Right lobe of liver (tissue), 6 donors: ENCODE measurements at regions not wholly inside any gene's neighbourhood (a gene's known extent, or its start where the extent isn't known, plus 50 kb on each side); places are given as distances from the start of the nearest gene placed in this dataset.
A peak's percentile ranks its signal among the peaks of the same experiment; 100 is the strongest.

Experiments used
- ATAC-seq, 4 donors: fragments of 200-7000 bp; cut with Tn5 transposase; one replicate each; pipeline ENCODE4 v1.9.1; 2020; ENCODE audit warnings: mild to moderate bottlenecking in 4 of 4, moderate library complexity in 4 of 4
- DNase-seq, 3 donors: peaks; one replicate each; pipeline ENCODE4 v3.0.0-alpha.2; 2020
- H3K27ac ChIP-seq, 3 donors: fragments of 200-600 bp; one replicate each; pipeline ENCODE4 v1.8.0; 2022
- H3K27me3 ChIP-seq, 2 donors: fragments of 200-600 bp; one replicate each; pipeline ENCODE4 v1.8.0; 2022
- H3K36me3 ChIP-seq, 4 donors: fragments of 200-600 bp; sonication (generic) in 1 of 4; one replicate each; pipeline versions ENCODE4 v1.5.1 to v1.8.0; 2017 to 2022; ENCODE audit warnings: control low read depth in 1 of 4
- H3K4me1 ChIP-seq, 4 donors: fragments of 200-600 bp; sonication (generic) in 1 of 4; one replicate each; pipeline versions ENCODE4 v1.5.1 to v1.8.0; 2017 to 2022; ENCODE audit warnings: control low read depth in 1 of 4
- H3K4me3 ChIP-seq, 3 donors: fragments of 200-600 bp; one replicate each; pipeline ENCODE4 v1.8.0; 2022
- H3K9me3 ChIP-seq, 4 donors: fragments of 200-600 bp; sonication (generic) in 1 of 4; one replicate each; pipeline versions ENCODE4 v1.5.1 to v1.8.0; 2017 to 2022; ENCODE audit warnings: control low read depth in 1 of 4
- CTCF ChIP-seq, 4 donors: fragments of 200-600 bp in 3 of 4; fragments of 450-650 bp in 1 of 4; IDR thresholded peaks; one replicate each; pipeline versions ENCODE4 v1.5.1 to v1.8.0; 2016 to 2022; ENCODE audit warnings: antibody characterized with exemption in 4 of 4, mild to moderate bottlenecking in 2 of 4
- POLR2A ChIP-seq: fragments of 450-650 bp; IDR thresholded peaks from one replicate; pipeline ENCODE4 v1.6.1; 2017; ENCODE audit warnings: antibody characterized with exemption, mild to moderate bottlenecking
- WGBS: methylation state at CpG from one replicate; pipeline ENCODE4 v1.1.6; 2018; ENCODE audit warnings: low coverage, low lambda C conversion rate; ENCODE audit not compliant: insufficient coverage; ENCODE audit errors: missing lambda C conversion rate; 5-methylcytosine and 5-hydroxymethylcytosine counted together
- intact Hi-C, 2 donors: fragments of 100-400 bp; cut with DNase I; formaldehyde crosslinking; loops; one replicate each; pipeline versions ENCODE4 v1.11.2 to v1.14.1; 2022
- donor health status: DM: no; HTN: yes; CAD: no.
- donor health status: DM: no; HTN: no; CAD: no.
- donor health status: DM: no; HTN: no; CAD: no.
- donor health status: DM: no; HTN: yes; CAD: no.
- donor health status: DM: no; HTN: yes; CAD: no.

GRCh38 chr18:43213816-43214215 lies 63.5 kb downstream of the SYT4 start:
- Histone ChIP-seq H3K4me3 (no peak overlapping the region), H3K27me3 (no peaks in the 10 kb centered on the region), H3K9me3 (no peaks in the 10 kb centered on the region), H3K4me1 (no peaks in the 10 kb centered on the region), H3K36me3 (no peaks in the 10 kb centered on the region), H3K27ac (no peak overlapping the region)
- TF ChIP-seq CTCF (IDR thresholded peaks at IDR 0.05) (no peak), POLR2A (no peak)
- DNase-seq: no peak
- intact Hi-C loops: no loop called here
- 95% methylated on average over 4 of the region's 4 CpGs for WGBS
- no peak for ATAC-seq

GRCh38 chr18:43211059-43211458 lies 66.2 kb downstream of the SYT4 start:
- ATAC-seq (peak in 3 of 4 donors; percentile 28 to 46 (median 37)), DNase-seq (no peak)
- Histone ChIP-seq H3K9me3 (no peaks in the 10 kb centered on the region), H3K27ac (no peak overlapping the region), H3K27me3 (no peaks in the 10 kb centered on the region), H3K4me1 (no peaks in the 10 kb centered on the region), H3K4me3 (no peak overlapping the region), H3K36me3 (no peaks in the 10 kb centered on the region)
- TF ChIP-seq POLR2A (no peak), CTCF (IDR thresholded peaks at IDR 0.05) (no peak)
- intact Hi-C loops: no loop called here
- WGBS: 11% methylated on average over 1 of the region's 1 CpG

GRCh38 chr18:43195421-43195820 lies 79.9 kb upstream of the RIT2 start:
- Histone ChIP-seq H3K4me1 (no peaks in the 10 kb centered on the region), H3K4me3 (no peak overlapping the region), H3K9me3 (no peaks in the 10 kb centered on the region), H3K27ac (no peak overlapping the region), H3K36me3 (no peaks in the 10 kb centered on the region), H3K27me3 (no peaks in the 10 kb centered on the region)
- 65% methylated on average over 1 of the region's 1 CpG for WGBS
- ATAC-seq (no peak), DNase-seq (no peak)
- TF ChIP-seq CTCF (IDR thresholded peaks at IDR 0.05) (no peak), POLR2A (no peak)
- intact Hi-C loops: no loop called here

- no peaks in the 10 kb centered on the region for H3K4me1 ChIP-seq
- no peaks in the 10 kb centered on the region for H3K9me3 ChIP-seq
- no peak overlapping the region for H3K4me3 ChIP-seq
- TF ChIP-seq POLR2A (no peak), CTCF (IDR thresholded peaks at IDR 0.05) (no peak)
- H3K36me3 ChIP-seq: no peaks in the 10 kb centered on the region
- no peaks in the 10 kb centered on the region for H3K27me3 ChIP-seq
- 74% methylated on average over 2 of the region's 2 CpGs for WGBS
- intact Hi-C loops: no loop called here
- DNase-seq (no peak), ATAC-seq (no peak)
- H3K27ac ChIP-seq: no peak overlapping the region
These were observed 77.9 kb upstream of the RIT2 start for GRCh38 chr18:43193336-43193735.

GRCh38 chr18:43192408-43192807 lies 76.9 kb upstream of the RIT2 start:
- H3K4me1 ChIP-seq: no peaks in the 10 kb centered on the region
- intact Hi-C loops: no loop called here
- peaks cover 0 to 4% of the 10 kb centered on the region in 2 donors for H3K27me3 ChIP-seq
- H3K27ac ChIP-seq: no peak overlapping the region
- TF ChIP-seq CTCF (IDR thresholded peaks at IDR 0.05): no peak
- TF ChIP-seq POLR2A: no peak
- WGBS: 58% methylated on average over 1 of the region's 1 CpG
- no peak for DNase-seq
- ATAC-seq: no peak
- no peaks in the 10 kb centered on the region for H3K9me3 ChIP-seq
- no peak overlapping the region for H3K4me3 ChIP-seq
- no peaks in the 10 kb centered on the region for H3K36me3 ChIP-seq
